ENCODE measurements at regions not wholly inside any gene's neighbourhood (a gene's known extent, or its start where the extent isn't known, plus 50 kb on each side); places are given as distances from the start of the nearest gene placed in this dataset.

DNA sequence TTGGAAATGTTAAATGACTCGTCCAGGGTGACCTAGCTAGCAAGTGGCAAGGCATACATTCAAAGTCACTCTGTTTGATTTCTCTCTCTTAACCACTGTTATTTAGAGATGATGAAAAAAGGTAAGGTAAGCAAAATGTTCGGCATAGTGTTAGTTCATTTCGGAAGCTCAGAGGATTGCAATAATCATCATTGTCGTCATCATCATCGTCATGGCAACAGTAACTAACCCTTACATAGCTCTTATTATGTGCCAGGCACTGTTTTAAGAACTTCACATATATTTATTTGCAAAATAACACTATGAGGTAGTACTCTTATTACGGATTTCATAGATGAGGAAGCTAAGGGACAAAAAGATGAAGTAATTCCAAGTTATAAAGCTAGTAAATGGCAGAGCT lies 292.7 kb upstream of the CXCR4 start:
- TF ChIP-seq, protein P1, sequence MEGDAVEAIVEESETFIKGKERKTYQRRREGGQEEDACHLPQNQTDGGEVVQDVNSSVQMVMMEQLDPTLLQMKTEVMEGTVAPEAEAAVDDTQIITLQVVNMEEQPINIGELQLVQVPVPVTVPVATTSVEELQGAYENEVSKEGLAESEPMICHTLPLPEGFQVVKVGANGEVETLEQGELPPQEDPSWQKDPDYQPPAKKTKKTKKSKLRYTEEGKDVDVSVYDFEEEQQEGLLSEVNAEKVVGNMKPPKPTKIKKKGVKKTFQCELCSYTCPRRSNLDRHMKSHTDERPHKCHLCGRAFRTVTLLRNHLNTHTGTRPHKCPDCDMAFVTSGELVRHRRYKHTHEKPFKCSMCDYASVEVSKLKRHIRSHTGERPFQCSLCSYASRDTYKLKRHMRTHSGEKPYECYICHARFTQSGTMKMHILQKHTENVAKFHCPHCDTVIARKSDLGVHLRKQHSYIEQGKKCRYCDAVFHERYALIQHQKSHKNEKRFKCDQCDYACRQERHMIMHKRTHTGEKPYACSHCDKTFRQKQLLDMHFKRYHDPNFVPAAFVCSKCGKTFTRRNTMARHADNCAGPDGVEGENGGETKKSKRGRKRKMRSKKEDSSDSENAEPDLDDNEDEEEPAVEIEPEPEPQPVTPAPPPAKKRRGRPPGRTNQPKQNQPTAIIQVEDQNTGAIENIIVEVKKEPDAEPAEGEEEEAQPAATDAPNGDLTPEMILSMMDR (IDR thresholded peaks at IDR 0.05): no peak
- TF ChIP-seq POLR2A (IDR thresholded peaks at IDR 0.05) (no peak), POLR2AphosphoS5 (IDR thresholded peaks at IDR 0.05) (no peak)

All from breast epithelium (tissue), 3 donors.